Osteoblast (primary cell): ENCODE measurements at regions not wholly inside any gene's neighbourhood (a gene's known extent, or its start where the extent isn't known, plus 50 kb on each side); places are given as distances from the start of the nearest gene placed in this dataset.

Experiments
- DNase-seq: peaks from one replicate; pipeline ENCODE4 v3.0.0; 2011; ENCODE audit warnings: low spot score, mixed read lengths; ENCODE audit not compliant: insufficient read length; ENCODE audit errors: missing footprints
- H2AFZ ChIP-seq: 2 replicates; pipeline ENCODE4 v1.6.0; 2011; ENCODE audit warnings: mild to moderate bottlenecking, low read length
- H3K27ac ChIP-seq: 2 replicates; pipeline ENCODE4 v1.5.1; 2011; ENCODE audit warnings: mild to moderate bottlenecking, low read depth, low read length, moderate library complexity
- H3K27me3 ChIP-seq: 2 replicates; pipeline ENCODE4 v1.6.0; 2012; ENCODE audit warnings: mild to moderate bottlenecking, control low read depth, inconsistent platforms, low read length, moderate library complexity; ENCODE audit not compliant: insufficient read depth
- H3K36me3 ChIP-seq: 2 replicates; pipeline ENCODE4 v1.5.1; 2011; ENCODE audit warnings: mild to moderate bottlenecking, low read length, control low read depth, moderate library complexity; ENCODE audit not compliant: insufficient read depth
- H3K4me1 ChIP-seq: 2 replicates; pipeline ENCODE4 v1.5.1; 2011; ENCODE audit warnings: mild to moderate bottlenecking, low read length, control low read depth, moderate library complexity; ENCODE audit not compliant: insufficient read depth
- H3K4me2 ChIP-seq: 2 replicates; pipeline ENCODE4 v1.6.0; 2011; ENCODE audit warnings: mild to moderate bottlenecking, low read length; ENCODE audit not compliant: insufficient read depth
- H3K4me3 ChIP-seq: fragments of 200-600 bp; sonication (generic); 3 replicates; pipeline ENCODE4 v1.5.1; 2012; ENCODE audit warnings: mild to moderate bottlenecking, low read length, inconsistent platforms; ENCODE audit not compliant: insufficient read depth
- H3K79me2 ChIP-seq: 2 replicates; pipeline ENCODE4 v1.6.0; 2012; ENCODE audit warnings: mild to moderate bottlenecking, low read length, control low read depth, inconsistent platforms; ENCODE audit not compliant: insufficient read depth
- H3K9me3 ChIP-seq: 2 replicates; pipeline ENCODE4 v1.5.1; 2011; ENCODE audit warnings: low read depth, low read length, control low read depth
- H4K20me1 ChIP-seq: 2 replicates; pipeline ENCODE4 v1.6.0; 2012; ENCODE audit warnings: mild to moderate bottlenecking, low read length, control low read depth; ENCODE audit not compliant: insufficient read depth
- CTCF ChIP-seq: IDR thresholded peaks from 2 replicates; pipeline ENCODE4 v1.5.1; 2011; ENCODE audit warnings: mild to moderate bottlenecking, low read depth, low read length, moderate library complexity; ENCODE audit errors: extremely low read depth

DNA sequence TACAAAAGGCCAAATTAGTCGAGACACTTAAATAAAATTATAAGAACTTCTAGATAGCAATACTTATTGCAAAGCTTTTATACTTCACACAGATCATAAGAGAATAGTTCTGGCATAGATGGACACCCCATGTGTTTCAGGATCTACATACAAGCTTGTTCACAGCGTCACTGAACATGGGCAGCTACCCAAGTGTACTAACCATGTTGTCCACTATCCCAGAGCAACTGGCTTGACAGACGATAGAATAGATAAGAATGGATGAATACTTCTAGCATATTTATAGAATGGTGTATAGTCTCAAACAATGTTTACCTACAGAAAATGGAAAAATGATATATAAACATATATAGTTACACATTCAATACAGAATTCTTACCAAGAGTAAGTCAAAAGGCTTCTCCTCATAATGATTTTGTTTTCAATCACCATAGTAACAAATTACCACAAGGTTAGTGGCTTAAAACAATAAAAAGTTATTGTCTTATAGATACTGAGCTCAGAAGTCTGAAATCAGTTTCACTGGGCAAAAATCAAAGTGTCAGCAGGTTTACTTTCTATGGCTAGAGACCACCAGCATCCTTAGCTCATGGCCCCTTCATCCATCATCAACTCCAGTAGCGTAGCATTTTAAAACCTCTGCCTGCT lies 446.7 kb downstream of the DMRTA1 start:
- Histone ChIP-seq H3K4me3 (no peak overlapping the region), H3K4me2 (no peak overlapping the region), H3K4me1 (no peaks in the 10 kb centered on the region), H4K20me1 (no peaks in the 10 kb centered on the region), H3K9me3 (no peaks in the 10 kb centered on the region), H3K79me2 (no peaks in the 10 kb centered on the region), H3K27me3 (no peaks in the 10 kb centered on the region), H2AFZ (no peak overlapping the region), H3K27ac (no peak overlapping the region), H3K36me3 (no peaks in the 10 kb centered on the region)
- DNase-seq, result no peak
- no peak for TF ChIP-seq CTCF

GRCh38 chr9:22898591-22898990 lies 452.0 kb downstream of the DMRTA1 start:
- H3K79me2 ChIP-seq, result no peaks in the 10 kb centered on the region
- H3K4me2 ChIP-seq, result no peak overlapping the region

GRCh38 chr9:22911632-22912031 lies 465.0 kb downstream of the DMRTA1 start:
- Histone ChIP-seq H3K4me2 (no peak overlapping the region), H3K4me1 (no peaks in the 10 kb centered on the region), H3K27me3 (no peaks in the 10 kb centered on the region), H3K36me3 (no peaks in the 10 kb centered on the region), H3K4me3 (no peak overlapping the region), H3K9me3 (no peaks in the 10 kb centered on the region), H3K27ac (no peak overlapping the region), H3K79me2 (no peaks in the 10 kb centered on the region), H2AFZ (no peak overlapping the region), H4K20me1 (no peaks in the 10 kb centered on the region)
- DNase-seq, result no peak
- TF ChIP-seq CTCF, result no peak

More at GRCh38 chr9:22898591-22898990, 452.0 kb downstream of the DMRTA1 start:
- Histone ChIP-seq H3K9me3 (no peaks in the 10 kb centered on the region), H3K4me3 (no peak overlapping the region), H3K27me3 (no peaks in the 10 kb centered on the region), H3K27ac (no peak overlapping the region), H4K20me1 (no peaks in the 10 kb centered on the region), H3K4me1 (no peaks in the 10 kb centered on the region), H2AFZ (no peak overlapping the region), H3K36me3 (no peaks in the 10 kb centered on the region)
- no peak for TF ChIP-seq CTCF
- DNase-seq, result no peak

- H3K27me3 ChIP-seq, result no peaks in the 10 kb centered on the region
- no peaks in the 10 kb centered on the region for H3K9me3 ChIP-seq
- H3K4me3 ChIP-seq, result no peak overlapping the region
Observed at GRCh38 chr9:22913026-22913425, 466.4 kb downstream of the DMRTA1 start.

More at GRCh38 chr9:22913026-22913425, 466.4 kb downstream of the DMRTA1 start:
- no peak for DNase-seq
- H2AFZ ChIP-seq, result no peak overlapping the region
- no peak for TF ChIP-seq CTCF
- no peak overlapping the region for H3K4me2 ChIP-seq
- no peak overlapping the region for H3K27ac ChIP-seq
- H3K36me3 ChIP-seq, result no peaks in the 10 kb centered on the region
- H4K20me1 ChIP-seq, result no peaks in the 10 kb centered on the region
- no peaks in the 10 kb centered on the region for H3K4me1 ChIP-seq
- no peaks in the 10 kb centered on the region for H3K79me2 ChIP-seq
